ENCODE measurements at regions not wholly inside any gene's neighbourhood (a gene's known extent, or its start where the extent isn't known, plus 50 kb on each side); places are given as distances from the start of the nearest gene placed in this dataset.

GRCh38 chr21:23899561-23899960 is 1707.7 kb downstream of the MRPL39 start:
- Mint-ChIP-seq H3K4me3 (no peak overlapping the region), H3K4me1 (no peaks in the 10 kb centered on the region), H3K27me3 (no peaks in the 10 kb centered on the region), H3K9me3 (peaks cover 0 to 7% (median under 1%) of the 10 kb centered on the region in 8 donors), H3K36me3 (no peaks in the 10 kb centered on the region), H3K27ac (no peak overlapping the region)
- intact Hi-C loops (cut with micrococcal nuclease): no loop called here
- H3K27ac ChIP-seq (ENCODE audit: low read depth, low read length): no peak overlapping the region
- ChIA-PET POLR2A (ENCODE audit: partially characterized antibody) (no interaction called here), CTCF (ENCODE audit: partially characterized antibody) (no interaction called here)
- H3K36me3 ChIP-seq (ENCODE audit: insufficient read depth, low read length): no peaks in the 10 kb centered on the region
- no peaks in the 10 kb centered on the region for H3K9me3 ChIP-seq (ENCODE audit: control insufficient read depth in 1 of 2, low read length in 2 of 2)
- no peaks in the 10 kb centered on the region for H3K4me1 ChIP-seq (ENCODE audit: insufficient read depth, low read length)
- no peaks in the 10 kb centered on the region for H3K27me3 ChIP-seq (ENCODE audit: insufficient read depth, low read length)
- no peak overlapping the region for H3K4me3 ChIP-seq (ENCODE audit: low read length in 2 of 2)
- DNase-seq: no peak

- intact Hi-C loops (cut with micrococcal nuclease): no loop called here
- no peak overlapping the region for H3K4me3 Mint-ChIP-seq
- ChIA-PET POLR2A (ENCODE audit: partially characterized antibody) (no interaction called here), CTCF (ENCODE audit: partially characterized antibody) (no interaction called here)
- Histone ChIP-seq H3K4me1 (ENCODE audit: insufficient read depth, low read length) (no peaks in the 10 kb centered on the region), H3K27me3 (ENCODE audit: insufficient read depth, low read length) (no peaks in the 10 kb centered on the region), H3K9me3 (ENCODE audit: control insufficient read depth in 1 of 2, low read length in 2 of 2) (no peaks in the 10 kb centered on the region), H3K4me3 (ENCODE audit: low read length in 2 of 2) (no peak overlapping the region), H3K36me3 (ENCODE audit: insufficient read depth, low read length) (no peaks in the 10 kb centered on the region), H3K27ac (ENCODE audit: low read depth, low read length) (no peak overlapping the region)
- no peak for DNase-seq
- H3K27ac Mint-ChIP-seq: no peak overlapping the region
- no peaks in the 10 kb centered on the region for H3K27me3 Mint-ChIP-seq
- H3K4me1 Mint-ChIP-seq: peaks cover 8 to 14% (median 9%) of the 10 kb centered on the region in 4 donors
- H3K36me3 Mint-ChIP-seq: no peaks in the 10 kb centered on the region
- no peaks in the 10 kb centered on the region for H3K9me3 Mint-ChIP-seq
Observed at GRCh38 chr21:23890652-23891051, 1716.6 kb downstream of the MRPL39 start.

- intact Hi-C loops (cut with micrococcal nuclease): no loop called here
- Histone ChIP-seq H3K27me3 (ENCODE audit: insufficient read depth, low read length) (no peaks in the 10 kb centered on the region), H3K27ac (ENCODE audit: low read depth, low read length) (no peak overlapping the region), H3K4me3 (ENCODE audit: low read length in 2 of 2) (peak overlapping the region in 1 of 2 donors; percentile 52), H3K4me1 (ENCODE audit: insufficient read depth, low read length) (no peaks in the 10 kb centered on the region), H3K9me3 (ENCODE audit: control insufficient read depth in 1 of 2, low read length in 2 of 2) (no peaks in the 10 kb centered on the region), H3K36me3 (ENCODE audit: insufficient read depth, low read length) (no peaks in the 10 kb centered on the region)
- H3K27me3 Mint-ChIP-seq: no peaks in the 10 kb centered on the region
- H3K4me3 Mint-ChIP-seq: peak overlapping the region; percentile 84 to 95 (median 87)
- peaks cover 0 to 4% (median 0%) of the 10 kb centered on the region in 8 donors for H3K9me3 Mint-ChIP-seq
- peak overlapping the region; percentile 82 to 95 (median 90) for H3K27ac Mint-ChIP-seq
- DNase-seq: peak in 4 of 5 donors; percentile 37 to 53 (median 45)
- peaks cover 8 to 14% (median 9%) of the 10 kb centered on the region in 4 donors for H3K4me1 Mint-ChIP-seq
- ChIA-PET POLR2A (ENCODE audit: partially characterized antibody) (no interaction called here), CTCF (ENCODE audit: partially characterized antibody) (no interaction called here)
- no peaks in the 10 kb centered on the region for H3K36me3 Mint-ChIP-seq
Observed at GRCh38 chr21:23887725-23888306, 1719.5 kb downstream of the MRPL39 start.

- Histone ChIP-seq H3K4me1 (ENCODE audit: insufficient read depth, low read length) (no peaks in the 10 kb centered on the region), H3K27me3 (ENCODE audit: insufficient read depth, low read length) (no peaks in the 10 kb centered on the region), H3K27ac (ENCODE audit: low read depth, low read length) (no peak overlapping the region), H3K36me3 (ENCODE audit: insufficient read depth, low read length) (no peaks in the 10 kb centered on the region), H3K4me3 (ENCODE audit: low read length in 2 of 2) (peak overlapping the region in 1 of 2 donors; percentile 52), H3K9me3 (ENCODE audit: control insufficient read depth in 1 of 2, low read length in 2 of 2) (no peaks in the 10 kb centered on the region)
- H3K9me3 Mint-ChIP-seq: peaks cover 0 to 4% (median 0%) of the 10 kb centered on the region in 8 donors
- peaks cover 8 to 14% (median 9%) of the 10 kb centered on the region in 4 donors for H3K4me1 Mint-ChIP-seq
- intact Hi-C loops (cut with micrococcal nuclease): no loop called here
- H3K27me3 Mint-ChIP-seq: no peaks in the 10 kb centered on the region
- no peak for DNase-seq
- peak overlapping the region; percentile 82 to 95 (median 90) for H3K27ac Mint-ChIP-seq
- H3K4me3 Mint-ChIP-seq: peak overlapping the region; percentile 84 to 95 (median 87)
- H3K36me3 Mint-ChIP-seq: no peaks in the 10 kb centered on the region
- CTCF ChIA-PET (ENCODE audit: partially characterized antibody): no interaction called here
- POLR2A ChIA-PET (ENCODE audit: partially characterized antibody): no interaction called here
Observed at GRCh38 chr21:23886828-23887724, 1720.2 kb downstream of the MRPL39 start.

GRCh38 chr21:23881783-23882182 is 1725.5 kb downstream of the MRPL39 start:
- Histone ChIP-seq H3K27ac (ENCODE audit: low read depth, low read length) (no peak overlapping the region), H3K27me3 (ENCODE audit: insufficient read depth, low read length) (no peaks in the 10 kb centered on the region), H3K36me3 (ENCODE audit: insufficient read depth, low read length) (no peaks in the 10 kb centered on the region), H3K4me1 (ENCODE audit: insufficient read depth, low read length) (no peaks in the 10 kb centered on the region), H3K9me3 (ENCODE audit: control insufficient read depth in 1 of 2, low read length in 2 of 2) (no peaks in the 10 kb centered on the region), H3K4me3 (ENCODE audit: low read length in 2 of 2) (no peak overlapping the region)
- peaks cover 0 to under 1% (median 0%) of the 10 kb centered on the region in 4 donors for H3K4me1 Mint-ChIP-seq
- intact Hi-C loops (cut with micrococcal nuclease): no loop called here
- no peaks in the 10 kb centered on the region for H3K36me3 Mint-ChIP-seq
- H3K4me3 Mint-ChIP-seq: no peak overlapping the region
- H3K27ac Mint-ChIP-seq: no peak overlapping the region
- CTCF ChIA-PET (ENCODE audit: partially characterized antibody): no interaction called here
- no peaks in the 10 kb centered on the region for H3K27me3 Mint-ChIP-seq
- POLR2A ChIA-PET (ENCODE audit: partially characterized antibody): no interaction called here
- peaks cover 0 to 4% (median 0%) of the 10 kb centered on the region in 8 donors for H3K9me3 Mint-ChIP-seq
- no peak for DNase-seq

GRCh38 chr21:23876925-23877558 is 1730.2 kb downstream of the MRPL39 start:
- no peaks in the 10 kb centered on the region for H3K36me3 Mint-ChIP-seq
- Histone ChIP-seq H3K27ac (ENCODE audit: low read depth, low read length) (no peak overlapping the region), H3K9me3 (ENCODE audit: control insufficient read depth in 1 of 2, low read length in 2 of 2) (no peaks in the 10 kb centered on the region), H3K27me3 (ENCODE audit: insufficient read depth, low read length) (no peaks in the 10 kb centered on the region), H3K36me3 (ENCODE audit: insufficient read depth, low read length) (no peaks in the 10 kb centered on the region), H3K4me1 (ENCODE audit: insufficient read depth, low read length) (no peaks in the 10 kb centered on the region), H3K4me3 (ENCODE audit: low read length in 2 of 2) (no peak overlapping the region)
- H3K4me1 Mint-ChIP-seq: peaks cover 0 to 4% (median under 1%) of the 10 kb centered on the region in 4 donors
- no peak overlapping the region for H3K4me3 Mint-ChIP-seq
- intact Hi-C loops (cut with micrococcal nuclease): no loop called here
- no peak overlapping the region for H3K27ac Mint-ChIP-seq
- ChIA-PET POLR2A (ENCODE audit: partially characterized antibody) (no interaction called here), CTCF (ENCODE audit: partially characterized antibody) (no interaction called here)
- no peak for DNase-seq
- H3K27me3 Mint-ChIP-seq: peaks cover 0 to 1% of the 10 kb centered on the region in 2 donors
- no peaks in the 10 kb centered on the region for H3K9me3 Mint-ChIP-seq

- Histone ChIP-seq H3K4me1 (ENCODE audit: insufficient read depth, low read length) (no peaks in the 10 kb centered on the region), H3K27me3 (ENCODE audit: insufficient read depth, low read length) (no peaks in the 10 kb centered on the region), H3K27ac (ENCODE audit: low read depth, low read length) (no peak overlapping the region), H3K4me3 (ENCODE audit: low read length in 2 of 2) (no peak overlapping the region), H3K9me3 (ENCODE audit: control insufficient read depth in 1 of 2, low read length in 2 of 2) (no peaks in the 10 kb centered on the region), H3K36me3 (ENCODE audit: insufficient read depth, low read length) (no peaks in the 10 kb centered on the region)
- Mint-ChIP-seq H3K27ac (no peak overlapping the region), H3K9me3 (no peaks in the 10 kb centered on the region), H3K4me1 (peaks cover 0 to 4% (median under 1%) of the 10 kb centered on the region in 4 donors), H3K27me3 (peaks cover 0 to 1% of the 10 kb centered on the region in 2 donors), H3K4me3 (no peak overlapping the region), H3K36me3 (no peaks in the 10 kb centered on the region)
- intact Hi-C loops (cut with micrococcal nuclease): no loop called here
- no peak for DNase-seq
- POLR2A ChIA-PET (ENCODE audit: partially characterized antibody): no interaction called here
- CTCF ChIA-PET (ENCODE audit: partially characterized antibody): no interaction called here
Observed at GRCh38 chr21:23874271-23874670, 1733.0 kb downstream of the MRPL39 start.

Measured in CD4-positive, alpha-beta memory T cell (primary cell).